HCT116 (cell line): ENCODE measurements at regions not wholly inside any gene's neighbourhood (a gene's known extent, or its start where the extent isn't known, plus 50 kb on each side); places are given as distances from the start of the nearest gene placed in this dataset.

ENCODE experiments used
- ATAC-seq: fragments of 200-7000 bp; cut with Tn5 transposase; 2 replicates; pipeline ENCODE4 v1.9.1; 2020; ENCODE audit warnings: mild to moderate bottlenecking, moderate library complexity
- BruUV-seq: library from RNA; stranded (reverse); fragments of 400-500 nt; replicated peaks from 2 replicates; lab custom pipeline; 2021; lab: Mats Ljungman, UMichigan
- CTCF ChIA-PET: fragments of 300-600 bp; sonication (Branson Sonifier 250); formaldehyde crosslinking; loops from one replicate; lab custom pipeline; 2021; ENCODE audit warnings: antibody characterized with exemption; lab: Charles Lee
- POLR2A ChIA-PET: fragments of 300-600, 350-600 bp; sonication (Branson Sonifier 250); formaldehyde crosslinking; loops from one replicate; lab custom pipeline; 2021; ENCODE audit warnings: antibody characterized with exemption; lab: Charles Lee
- RAD21 ChIA-PET, 2 experiments: fragments of 300-600 bp; sonication (Branson Sonifier 250); formaldehyde crosslinking; loops; one replicate each; lab custom pipeline; 2023; ENCODE audit warnings: low total read pairs in 2 of 2; ENCODE audit not compliant: uncharacterized antibody in 2 of 2, unreplicated experiment in 2 of 2, low non-redundant PET in 1 of 2; lab: Charles Lee
- DNase-seq: peaks from one replicate; pipeline ENCODE4 v3.0.0-alpha.2; 2010; ENCODE audit warnings: low read depth, low spot score
- H2AFZ ChIP-seq: fragments of 200-600 bp; shearing (Covaris generic), sonication (generic); 2 replicates; pipeline ENCODE4 v1.6.1; 2017; ENCODE audit warnings: low read depth, mixed run types, mixed read lengths, antibody characterized with exemption, low read length; ENCODE audit not compliant: poor library complexity, severe bottlenecking
- H3K27ac ChIP-seq: 2 replicates; pipeline ENCODE4 v1.5.1; 2012; ENCODE audit warnings: low read depth, low read length
- H3K27me3 ChIP-seq: fragments of 200-600 bp; sonication (generic); 2 replicates; pipeline ENCODE4 v1.6.1; 2016; ENCODE audit warnings: mixed run types, low read length, mixed read lengths; ENCODE audit not compliant: insufficient read depth
- H3K36me3 ChIP-seq, 2 experiments: fragments of 200-500 bp in 1 of 2; fragments of 200-600 bp in 1 of 2; sonication (Bioruptor generic) in 1 of 2; sonication (generic) in 1 of 2; 2 replicates each; pipeline versions ENCODE4 v1.5.1 to v1.6.1; 2014 to 2016; ENCODE audit warnings: low read length in 2 of 2, inconsistent platforms in 1 of 2, mixed read lengths in 1 of 2, mixed run types in 1 of 2; ENCODE audit not compliant: insufficient read depth in 2 of 2, control insufficient read depth in 1 of 2
- H3K4me1 ChIP-seq, 2 experiments: fragments of 200-600 bp in 1 of 2; sonication (generic) in 1 of 2; 2 replicates each; pipeline versions ENCODE4 v1.5.1 to v1.6.1; 2012 to 2017; ENCODE audit warnings: low read length in 2 of 2, inconsistent platforms in 1 of 2, mild to moderate bottlenecking in 1 of 2, mixed read lengths in 1 of 2, mixed run types in 1 of 2, moderate library complexity in 1 of 2; ENCODE audit not compliant: insufficient read depth in 2 of 2, control insufficient read depth in 1 of 2
- H3K4me2 ChIP-seq: fragments of 200-600 bp; sonication (generic); 2 replicates; pipeline ENCODE4 v1.6.1; 2017; ENCODE audit warnings: mixed run types, low read length, mixed read lengths
- H3K4me3 ChIP-seq, 2 experiments: fragments of 200-600 bp in 1 of 2; sonication (generic) in 1 of 2; replicated peaks in 1 of 2; 2 replicates each; pipeline ENCODE4 v1.5.1; 2011 to 2016; ENCODE audit warnings: low read length in 2 of 2, control low read depth in 1 of 2, low read depth in 1 of 2, mild to moderate bottlenecking in 1 of 2, mixed read lengths in 1 of 2, mixed run types in 1 of 2
- H3K79me2 ChIP-seq: fragments of 200-600 bp; sonication (generic); 2 replicates; pipeline ENCODE4 v1.6.1; 2017; ENCODE audit warnings: mild to moderate bottlenecking, mixed run types, low read length, moderate library complexity, mixed read lengths; ENCODE audit not compliant: insufficient read depth
- H3K9ac ChIP-seq: fragments of 200-600 bp; sonication (generic); 2 replicates; pipeline ENCODE4 v1.6.1; 2016; ENCODE audit warnings: low read length, mixed read lengths
- H3K9me2 ChIP-seq: fragments of 200-600 bp; sonication (generic), shearing (Covaris generic); 2 replicates; pipeline ENCODE4 v1.6.1; 2017; ENCODE audit warnings: mixed run types, mild to moderate bottlenecking, moderate library complexity; ENCODE audit not compliant: insufficient read depth
- H3K9me3 ChIP-seq, 2 experiments: fragments of 200-500 bp in 1 of 2; fragments of 200-600 bp in 1 of 2; sonication (Bioruptor generic) in 1 of 2; sonication (generic) in 1 of 2; 2 replicates each; pipeline ENCODE4 v1.6.1; 2014 to 2017; ENCODE audit warnings: low read length in 2 of 2, mixed read lengths in 2 of 2, inconsistent platforms in 1 of 2, low read depth in 1 of 2, mild to moderate bottlenecking in 1 of 2, mixed run types in 1 of 2, moderate library complexity in 1 of 2; ENCODE audit not compliant: control insufficient read depth in 1 of 2, insufficient read depth in 1 of 2
- H4K20me1 ChIP-seq: fragments of 200-600 bp; sonication (generic), shearing (Covaris generic); 2 replicates; pipeline ENCODE4 v1.6.1; 2017; ENCODE audit warnings: mixed run types, mild to moderate bottlenecking, moderate library complexity; ENCODE audit not compliant: insufficient read depth
- CEBPB ChIP-seq: IDR thresholded peaks from 2 replicates; pipeline ENCODE4 v1.6.1; 2012; ENCODE audit warnings: low read depth
- EGR1 ChIP-seq: IDR thresholded peaks from 2 replicates; pipeline ENCODE4 v1.6.1; 2012; ENCODE audit warnings: low read depth
- EZH2phosphoT487 ChIP-seq: fragments of 200-600 bp; IDR thresholded peaks from 2 replicates; pipeline ENCODE4 v1.6.1; 2018; ENCODE audit warnings: antibody characterized with exemption, borderline replicate concordance
- JUND ChIP-seq: IDR thresholded peaks from 2 replicates; pipeline ENCODE4 v1.6.1; 2012
- POLR2A ChIP-seq: IDR thresholded peaks from 2 replicates; pipeline ENCODE4 v1.7.0; 2011; ENCODE audit warnings: borderline replicate concordance; ENCODE audit not compliant: insufficient read depth, insufficient read length; ENCODE audit errors: extremely low read depth
- POLR2AphosphoS5 ChIP-seq: IDR thresholded peaks from 2 replicates; pipeline ENCODE4 v1.6.1; 2011; ENCODE audit warnings: mild to moderate bottlenecking, low read depth, low read length, moderate library complexity
- SRF ChIP-seq: IDR thresholded peaks from 2 replicates; pipeline ENCODE4 v1.6.1; 2012; ENCODE audit warnings: low read depth
- TCF7L2 ChIP-seq: IDR thresholded peaks from 2 replicates; pipeline ENCODE4 v1.7.0; 2011; ENCODE audit warnings: borderline replicate concordance, inconsistent platforms; ENCODE audit not compliant: insufficient read depth, insufficient read length; ENCODE audit errors: extremely low read depth
- ZFX ChIP-seq: fragments of 450-650 bp; IDR thresholded peaks from 2 replicates; pipeline ENCODE4 v1.6.1; 2017
- ZNF274 ChIP-seq: fragments of 200-500 bp; sonication (Bioruptor generic); IDR thresholded peaks from 2 replicates; pipeline ENCODE4 v1.6.1; 2014; ENCODE audit warnings: mild to moderate bottlenecking, low read depth, low read length, inconsistent platforms
- intact Hi-C: fragments of 100-400 bp; cut with micrococcal nuclease; formaldehyde crosslinking; loops from 2 replicates; pipeline ENCODE4 v1.10.0; 2022
- TF ChIP-seq, protein P1 (sequence below): IDR thresholded peaks from 2 replicates; pipeline ENCODE4 v1.6.1; 2012; ENCODE audit warnings: low read depth
- TF ChIP-seq, protein P2 (sequence below): IDR thresholded peaks from 2 replicates; pipeline ENCODE4 v1.6.1; 2012
- TF ChIP-seq, protein P3 (sequence below), 3 experiments: fragments of 200-600 bp in 1 of 3; sonication (generic) in 1 of 3; IDR thresholded peaks in 2 of 3; conservative IDR thresholded peaks in 1 of 3; 2 replicates each; pipeline ENCODE4 v1.5.1; 2012 to 2017; ENCODE audit warnings: low read depth in 2 of 3, low read length in 2 of 3, antibody characterized with exemption in 1 of 3, borderline replicate concordance in 1 of 3, control low read depth in 1 of 3, mild to moderate bottlenecking in 1 of 3, mixed read lengths in 1 of 3, mixed run types in 1 of 3, moderate library complexity in 1 of 3; ENCODE audit not compliant: insufficient read depth in 1 of 3
- TF ChIP-seq, protein P4 (sequence below): IDR thresholded peaks from 2 replicates; pipeline ENCODE4 v1.6.1; 2012

DNA sequence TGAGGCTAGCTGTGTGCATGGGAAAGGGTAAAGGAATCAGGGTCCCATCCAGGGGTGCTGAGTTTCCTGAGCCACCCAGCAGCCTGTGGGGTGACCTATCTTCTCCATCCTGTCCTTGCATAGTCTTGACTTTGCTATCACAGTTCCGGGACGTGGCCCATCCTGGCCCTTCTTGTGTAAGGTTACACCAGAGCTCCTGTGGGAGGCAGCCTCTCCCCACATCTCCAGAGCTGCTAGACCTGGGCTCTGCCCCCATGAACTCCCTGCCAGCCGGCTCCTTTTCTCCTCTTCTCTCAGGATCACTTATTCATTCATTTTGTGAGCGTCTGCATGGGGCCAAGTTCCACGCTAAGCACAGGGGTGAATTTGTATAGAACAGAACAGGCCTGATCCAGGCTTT is 238.9 kb downstream of the TSHZ3 start:
- ChIA-PET RAD21 (no interaction called here), CTCF (no interaction called here)
- no peak for ATAC-seq
- no peaks in the 10 kb centered on the region for H3K36me3 ChIP-seq
- H3K4me1 ChIP-seq: no peaks in the 10 kb centered on the region
- BruUV-seq: no TSS peak
- no peak overlapping the region for H3K4me3 ChIP-seq
- no peak overlapping the region for H2AFZ ChIP-seq
- intact Hi-C loops: no loop called here
- no peaks in the 10 kb centered on the region for H3K27me3 ChIP-seq
- H3K79me2 ChIP-seq: no peaks in the 10 kb centered on the region
- TF ChIP-seq ZNF274 (no peak), EGR1 (no peak), ZFX (no peak), POLR2AphosphoS5 (no peak), EZH2phosphoT487 (no peak), CEBPB (no peak), TCF7L2 (no peak), POLR2A (no peak), JUND (no peak), SRF (no peak)
- TF ChIP-seq, protein P1, sequence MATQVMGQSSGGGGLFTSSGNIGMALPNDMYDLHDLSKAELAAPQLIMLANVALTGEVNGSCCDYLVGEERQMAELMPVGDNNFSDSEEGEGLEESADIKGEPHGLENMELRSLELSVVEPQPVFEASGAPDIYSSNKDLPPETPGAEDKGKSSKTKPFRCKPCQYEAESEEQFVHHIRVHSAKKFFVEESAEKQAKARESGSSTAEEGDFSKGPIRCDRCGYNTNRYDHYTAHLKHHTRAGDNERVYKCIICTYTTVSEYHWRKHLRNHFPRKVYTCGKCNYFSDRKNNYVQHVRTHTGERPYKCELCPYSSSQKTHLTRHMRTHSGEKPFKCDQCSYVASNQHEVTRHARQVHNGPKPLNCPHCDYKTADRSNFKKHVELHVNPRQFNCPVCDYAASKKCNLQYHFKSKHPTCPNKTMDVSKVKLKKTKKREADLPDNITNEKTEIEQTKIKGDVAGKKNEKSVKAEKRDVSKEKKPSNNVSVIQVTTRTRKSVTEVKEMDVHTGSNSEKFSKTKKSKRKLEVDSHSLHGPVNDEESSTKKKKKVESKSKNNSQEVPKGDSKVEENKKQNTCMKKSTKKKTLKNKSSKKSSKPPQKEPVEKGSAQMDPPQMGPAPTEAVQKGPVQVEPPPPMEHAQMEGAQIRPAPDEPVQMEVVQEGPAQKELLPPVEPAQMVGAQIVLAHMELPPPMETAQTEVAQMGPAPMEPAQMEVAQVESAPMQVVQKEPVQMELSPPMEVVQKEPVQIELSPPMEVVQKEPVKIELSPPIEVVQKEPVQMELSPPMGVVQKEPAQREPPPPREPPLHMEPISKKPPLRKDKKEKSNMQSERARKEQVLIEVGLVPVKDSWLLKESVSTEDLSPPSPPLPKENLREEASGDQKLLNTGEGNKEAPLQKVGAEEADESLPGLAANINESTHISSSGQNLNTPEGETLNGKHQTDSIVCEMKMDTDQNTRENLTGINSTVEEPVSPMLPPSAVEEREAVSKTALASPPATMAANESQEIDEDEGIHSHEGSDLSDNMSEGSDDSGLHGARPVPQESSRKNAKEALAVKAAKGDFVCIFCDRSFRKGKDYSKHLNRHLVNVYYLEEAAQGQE: no peak
- TF ChIP-seq, protein P2, sequence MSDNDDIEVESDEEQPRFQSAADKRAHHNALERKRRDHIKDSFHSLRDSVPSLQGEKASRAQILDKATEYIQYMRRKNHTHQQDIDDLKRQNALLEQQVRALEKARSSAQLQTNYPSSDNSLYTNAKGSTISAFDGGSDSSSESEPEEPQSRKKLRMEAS: no peak
- TF ChIP-seq, protein P3, sequence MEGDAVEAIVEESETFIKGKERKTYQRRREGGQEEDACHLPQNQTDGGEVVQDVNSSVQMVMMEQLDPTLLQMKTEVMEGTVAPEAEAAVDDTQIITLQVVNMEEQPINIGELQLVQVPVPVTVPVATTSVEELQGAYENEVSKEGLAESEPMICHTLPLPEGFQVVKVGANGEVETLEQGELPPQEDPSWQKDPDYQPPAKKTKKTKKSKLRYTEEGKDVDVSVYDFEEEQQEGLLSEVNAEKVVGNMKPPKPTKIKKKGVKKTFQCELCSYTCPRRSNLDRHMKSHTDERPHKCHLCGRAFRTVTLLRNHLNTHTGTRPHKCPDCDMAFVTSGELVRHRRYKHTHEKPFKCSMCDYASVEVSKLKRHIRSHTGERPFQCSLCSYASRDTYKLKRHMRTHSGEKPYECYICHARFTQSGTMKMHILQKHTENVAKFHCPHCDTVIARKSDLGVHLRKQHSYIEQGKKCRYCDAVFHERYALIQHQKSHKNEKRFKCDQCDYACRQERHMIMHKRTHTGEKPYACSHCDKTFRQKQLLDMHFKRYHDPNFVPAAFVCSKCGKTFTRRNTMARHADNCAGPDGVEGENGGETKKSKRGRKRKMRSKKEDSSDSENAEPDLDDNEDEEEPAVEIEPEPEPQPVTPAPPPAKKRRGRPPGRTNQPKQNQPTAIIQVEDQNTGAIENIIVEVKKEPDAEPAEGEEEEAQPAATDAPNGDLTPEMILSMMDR (IDR thresholded peaks at IDR 0.05 in 2 of 3, conservative IDR thresholded peaks at IDR 0.05 in 1 of 3; ENCODE audit: borderline replicate concordance in 1 of 3, insufficient read depth in 1 of 3, low read depth in 2 of 3, low read length in 2 of 3): no peak
- TF ChIP-seq, protein P4, sequence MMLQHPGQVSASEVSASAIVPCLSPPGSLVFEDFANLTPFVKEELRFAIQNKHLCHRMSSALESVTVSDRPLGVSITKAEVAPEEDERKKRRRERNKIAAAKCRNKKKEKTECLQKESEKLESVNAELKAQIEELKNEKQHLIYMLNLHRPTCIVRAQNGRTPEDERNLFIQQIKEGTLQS: no peak
- TF ChIP-seq, all 23 proteins: peak for 0
- POLR2A ChIA-PET: no interaction called here
- Histone ChIP-seq H3K9ac (no peak overlapping the region), H3K27ac (no peak overlapping the region), H3K9me2 (no peaks in the 10 kb centered on the region), H3K4me2 (no peak overlapping the region), H3K9me3 (peaks cover 9 to 19% of the 10 kb centered on the region in 2 experiments; a peak in 2 of 4 replicates), H4K20me1 (no peaks in the 10 kb centered on the region)
- no peak for DNase-seq
